ENCODE measurements at regions not wholly inside any gene's neighbourhood (a gene's known extent, or its start where the extent isn't known, plus 50 kb on each side); places are given as distances from the start of the nearest gene placed in this dataset.

- no peak for TF ChIP-seq CTCF (IDR thresholded peaks at IDR 0.05; ENCODE audit: low read depth, low read length)
- H3K4me3 ChIP-seq (ENCODE audit: low read depth, low read length) = no peak overlapping the region
- H3K9me3 ChIP-seq (ENCODE audit: control insufficient read depth, insufficient read depth, low read length) = no peaks in the 10 kb centered on the region
- no peaks in the 10 kb centered on the region for H3K27me3 ChIP-seq (ENCODE audit: control insufficient read depth, insufficient read depth, low read length)
- no peak overlapping the region for H3K27ac ChIP-seq (ENCODE audit: low read depth, low read length)
- ChIA-PET POLR2A (no interaction called here), CTCF (no interaction called here)
- no peak for DNase-seq (ENCODE audit: low read depth, low spot score)
Measured at GRCh38 chr13:64680739-64681138, 2549.4 kb downstream of the PCDH9 start.

DNA sequence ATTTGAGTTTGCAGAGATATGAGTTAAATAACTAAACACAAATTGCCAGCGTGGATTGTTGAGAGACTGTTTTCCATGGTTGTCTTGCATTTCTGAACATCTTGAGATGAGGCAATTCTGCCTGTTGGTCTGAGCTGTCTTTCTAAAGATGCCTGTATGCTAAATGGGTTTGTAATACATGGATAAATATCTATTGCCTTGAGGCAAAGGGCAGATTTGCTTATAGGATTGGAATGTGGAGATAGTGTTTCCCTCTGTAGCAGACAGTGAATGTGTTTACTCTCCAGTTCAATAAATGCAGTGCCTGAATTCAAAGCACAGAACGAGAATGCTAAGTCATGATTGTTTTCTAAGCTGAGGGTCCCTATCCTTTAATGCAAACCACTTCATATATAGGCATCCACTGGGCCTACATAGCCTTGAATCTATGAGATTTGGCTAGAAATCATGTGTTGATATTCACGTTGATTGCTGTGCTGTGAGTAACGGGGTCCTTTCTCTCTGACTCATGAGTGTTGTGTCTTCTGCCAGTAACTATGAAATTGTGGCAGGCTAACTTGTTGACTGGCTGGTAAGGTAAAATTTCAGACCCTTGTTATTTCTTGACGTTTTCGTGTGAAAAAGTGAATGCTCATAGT is 2554.8 kb downstream of the PCDH9 start:
- CTCF ChIA-PET = no interaction called here
- DNase-seq (ENCODE audit: low read depth, low spot score) = peak; percentile 16
- no peak for TF ChIP-seq CTCF (IDR thresholded peaks at IDR 0.05; ENCODE audit: low read depth, low read length)
- no peaks in the 10 kb centered on the region for H3K27me3 ChIP-seq (ENCODE audit: control insufficient read depth, insufficient read depth, low read length)
- no peak overlapping the region for H3K4me3 ChIP-seq (ENCODE audit: low read depth, low read length)
- H3K9me3 ChIP-seq (ENCODE audit: control insufficient read depth, insufficient read depth, low read length) = no peaks in the 10 kb centered on the region
- H3K27ac ChIP-seq (ENCODE audit: low read depth, low read length) = peak overlapping the region; percentile 0
- POLR2A ChIA-PET = interaction anchor here (1.7 kb wide), 1 partner anchor 48 kb away, joined by 3 read pairs; no protein-coding TSS in a partner anchor

DNA sequence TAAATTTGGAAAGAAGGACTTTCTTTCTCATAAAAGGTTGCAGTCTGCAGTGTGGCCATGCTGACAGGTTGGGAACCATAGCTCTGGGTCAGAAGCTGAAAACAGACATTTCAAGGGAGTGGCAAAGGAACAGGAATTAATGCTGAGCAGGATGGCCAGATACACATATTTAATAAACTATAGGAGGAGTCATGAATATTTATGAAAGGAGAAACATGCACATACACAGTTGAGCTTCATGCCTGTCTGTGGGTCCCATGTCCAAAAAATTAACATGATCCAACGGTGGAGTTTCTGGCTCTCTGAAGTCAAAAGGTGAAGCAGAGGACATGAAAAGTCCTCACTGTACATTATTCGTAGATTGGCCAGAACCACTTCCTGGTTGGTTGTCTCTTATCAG is 2556.0 kb downstream of the PCDH9 start:
- Histone ChIP-seq H3K4me3 (ENCODE audit: low read depth, low read length) (no peak overlapping the region), H3K27me3 (ENCODE audit: control insufficient read depth, insufficient read depth, low read length) (no peaks in the 10 kb centered on the region), H3K27ac (ENCODE audit: low read depth, low read length) (peak overlapping the region; percentile 34), H3K9me3 (ENCODE audit: control insufficient read depth, insufficient read depth, low read length) (no peaks in the 10 kb centered on the region)
- POLR2A ChIA-PET = interaction anchor here (1.7 kb wide), 1 partner anchor 50 kb away, joined by 3 read pairs; no protein-coding TSS in a partner anchor
- no peak for TF ChIP-seq CTCF (IDR thresholded peaks at IDR 0.05; ENCODE audit: low read depth, low read length)
- CTCF ChIA-PET = no interaction called here
- DNase-seq (ENCODE audit: low read depth, low spot score) = no peak

DNA sequence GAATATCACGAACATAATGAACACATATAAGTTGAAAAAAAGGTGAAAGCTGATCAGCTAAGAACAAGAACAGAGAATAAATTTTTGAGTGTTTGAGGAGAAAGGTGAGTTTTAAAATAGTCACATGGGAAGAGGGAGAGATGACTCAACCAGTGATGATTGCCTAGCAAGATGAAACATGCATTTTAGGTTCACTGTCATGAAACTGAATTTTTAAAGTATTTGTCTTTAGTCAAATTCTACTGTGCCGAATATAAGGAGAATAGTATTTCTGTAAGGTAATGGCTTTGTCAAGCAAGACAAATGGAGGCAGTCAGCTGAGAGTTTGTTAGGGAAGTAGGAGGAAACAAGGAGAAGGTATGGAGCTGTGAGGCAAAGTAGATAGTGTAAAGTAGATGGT is 2557.4 kb downstream of the PCDH9 start:
- DNase-seq (ENCODE audit: low read depth, low spot score) = no peak
- no peak for TF ChIP-seq CTCF (IDR thresholded peaks at IDR 0.05; ENCODE audit: low read depth, low read length)
- CTCF ChIA-PET = interaction anchor here (0.5 kb wide), 1 partner anchor 169 kb away, joined by 4 read pairs; no protein-coding TSS in a partner anchor
- Histone ChIP-seq H3K4me3 (ENCODE audit: low read depth, low read length) (no peak overlapping the region), H3K27me3 (ENCODE audit: control insufficient read depth, insufficient read depth, low read length) (no peaks in the 10 kb centered on the region), H3K27ac (ENCODE audit: low read depth, low read length) (no peak overlapping the region), H3K9me3 (ENCODE audit: control insufficient read depth, insufficient read depth, low read length) (no peaks in the 10 kb centered on the region)
- POLR2A ChIA-PET = no interaction called here

- ChIA-PET POLR2A (no interaction called here), CTCF (no interaction called here)
- no peaks in the 10 kb centered on the region for H3K27me3 ChIP-seq (ENCODE audit: control insufficient read depth, insufficient read depth, low read length)
- DNase-seq (ENCODE audit: low read depth, low spot score) = no peak
- H3K9me3 ChIP-seq (ENCODE audit: control insufficient read depth, insufficient read depth, low read length) = peaks cover 15% of the 10 kb centered on the region
- TF ChIP-seq CTCF (IDR thresholded peaks at IDR 0.05; ENCODE audit: low read depth, low read length) = no peak
- no peak overlapping the region for H3K4me3 ChIP-seq (ENCODE audit: low read depth, low read length)
- H3K27ac ChIP-seq (ENCODE audit: low read depth, low read length) = no peak overlapping the region
Measured at GRCh38 chr13:64662887-64663593, 2567.1 kb downstream of the PCDH9 start.

Data from AG04450 (cell line).